ENCODE measurements at regions not wholly inside any gene's neighbourhood (a gene's known extent, or its start where the extent isn't known, plus 50 kb on each side); places are given as distances from the start of the nearest gene placed in this dataset.

DNA sequence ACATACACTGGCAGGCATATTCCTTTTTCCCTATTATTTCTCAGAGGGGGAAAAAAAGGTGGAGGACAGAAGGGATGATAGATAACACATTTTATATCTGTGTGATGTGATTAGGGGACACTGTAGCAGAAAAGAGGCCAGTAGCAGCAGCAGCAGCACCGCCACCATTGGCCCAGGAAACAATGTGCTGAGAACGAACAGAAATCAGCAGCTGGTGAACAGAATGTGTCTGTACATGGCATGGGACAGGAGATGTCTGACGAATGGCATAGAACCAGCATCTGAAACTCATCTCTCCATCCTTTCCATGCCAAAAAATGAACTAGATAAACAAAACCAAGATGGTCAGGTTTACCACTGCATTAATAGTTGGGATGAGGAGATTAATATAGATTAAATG lies 936.1 kb upstream of the ACVR2A start:
- no peak for DNase-seq (ENCODE audit: low read depth)
- no peak overlapping the region for H3K4me3 ChIP-seq (ENCODE audit: control insufficient read depth, low read depth, low read length)
- TF ChIP-seq, protein P1, sequence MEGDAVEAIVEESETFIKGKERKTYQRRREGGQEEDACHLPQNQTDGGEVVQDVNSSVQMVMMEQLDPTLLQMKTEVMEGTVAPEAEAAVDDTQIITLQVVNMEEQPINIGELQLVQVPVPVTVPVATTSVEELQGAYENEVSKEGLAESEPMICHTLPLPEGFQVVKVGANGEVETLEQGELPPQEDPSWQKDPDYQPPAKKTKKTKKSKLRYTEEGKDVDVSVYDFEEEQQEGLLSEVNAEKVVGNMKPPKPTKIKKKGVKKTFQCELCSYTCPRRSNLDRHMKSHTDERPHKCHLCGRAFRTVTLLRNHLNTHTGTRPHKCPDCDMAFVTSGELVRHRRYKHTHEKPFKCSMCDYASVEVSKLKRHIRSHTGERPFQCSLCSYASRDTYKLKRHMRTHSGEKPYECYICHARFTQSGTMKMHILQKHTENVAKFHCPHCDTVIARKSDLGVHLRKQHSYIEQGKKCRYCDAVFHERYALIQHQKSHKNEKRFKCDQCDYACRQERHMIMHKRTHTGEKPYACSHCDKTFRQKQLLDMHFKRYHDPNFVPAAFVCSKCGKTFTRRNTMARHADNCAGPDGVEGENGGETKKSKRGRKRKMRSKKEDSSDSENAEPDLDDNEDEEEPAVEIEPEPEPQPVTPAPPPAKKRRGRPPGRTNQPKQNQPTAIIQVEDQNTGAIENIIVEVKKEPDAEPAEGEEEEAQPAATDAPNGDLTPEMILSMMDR (IDR thresholded peaks at IDR 0.05; ENCODE audit: control insufficient read depth, insufficient read depth, low read depth, low read length, missing control alignments) = no peak

DNA sequence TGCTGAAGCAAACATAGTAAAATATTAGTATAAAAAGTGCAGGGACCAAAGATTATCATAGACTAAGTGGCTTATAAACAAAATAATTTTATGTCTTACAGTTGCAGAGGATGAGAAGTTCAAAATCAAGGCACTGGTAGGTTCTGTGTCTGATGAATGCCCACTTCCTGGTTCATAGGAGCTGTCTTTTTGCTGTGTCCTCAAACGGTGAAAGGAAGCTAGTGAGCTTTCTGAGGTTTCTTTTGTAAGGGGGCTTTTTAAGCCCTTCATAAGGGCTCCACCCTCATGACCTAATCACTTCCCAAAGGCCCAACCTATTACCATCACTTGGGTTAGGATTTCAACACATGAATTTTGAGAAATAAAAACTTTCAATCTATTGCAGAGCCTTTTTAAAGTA lies 946.7 kb upstream of the ACVR2A start:
- no peak for DNase-seq (ENCODE audit: low read depth)
- no peak overlapping the region for H3K4me3 ChIP-seq (ENCODE audit: control insufficient read depth, low read depth, low read length)
- TF ChIP-seq, protein P1 (IDR thresholded peaks at IDR 0.05; ENCODE audit: control insufficient read depth, insufficient read depth, low read depth, low read length, missing control alignments) = no peak

DNA sequence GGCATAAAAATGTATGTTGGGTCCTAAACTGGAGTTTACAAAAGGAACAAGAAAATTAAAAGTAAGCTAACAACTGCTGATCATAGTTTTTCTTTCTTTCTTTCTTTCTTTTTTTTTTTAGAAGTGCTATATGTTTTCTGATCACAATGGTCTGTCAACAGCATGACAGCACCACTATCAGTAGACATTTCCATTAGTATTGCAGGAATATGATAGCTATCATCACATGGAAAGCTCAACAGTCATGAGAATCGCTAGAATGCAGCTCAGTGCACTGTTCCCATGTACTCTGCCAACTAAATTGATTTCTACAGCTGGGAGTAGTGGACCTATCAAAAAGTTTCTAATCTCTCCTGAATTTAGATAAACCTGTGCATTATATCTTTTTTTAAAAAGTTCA lies 950.3 kb upstream of the ACVR2A start:
- TF ChIP-seq, protein P1 (IDR thresholded peaks at IDR 0.05; ENCODE audit: control insufficient read depth, insufficient read depth, low read depth, low read length, missing control alignments) = no peak
- H3K4me3 ChIP-seq (ENCODE audit: control insufficient read depth, low read depth, low read length) = no peak overlapping the region
- no peak for DNase-seq (ENCODE audit: low read depth)

DNA sequence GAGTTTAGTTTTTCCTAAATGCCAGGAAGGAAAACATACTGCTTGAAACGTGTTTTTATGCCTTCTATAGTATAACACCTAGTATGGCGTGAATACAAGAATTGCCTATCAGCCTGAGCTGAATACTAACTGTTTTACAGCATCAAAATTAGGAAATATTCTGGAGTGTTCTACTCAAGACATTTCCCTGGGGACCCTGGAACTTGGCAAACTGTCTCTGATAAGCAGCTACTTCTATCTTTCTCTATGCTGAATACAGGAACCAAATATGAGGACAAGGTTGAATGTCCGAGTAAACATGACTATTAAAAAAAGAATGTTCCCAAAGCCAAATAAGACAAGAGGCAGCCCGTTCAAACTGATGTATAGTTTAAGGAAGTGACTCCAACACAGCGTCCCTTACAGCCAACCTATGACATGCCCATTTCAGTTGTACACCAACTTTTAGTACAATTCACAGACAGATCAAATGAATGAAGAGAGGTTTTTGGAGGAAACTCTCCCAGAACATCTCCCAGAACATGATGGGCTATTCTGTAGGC lies 951.3 kb upstream of the ACVR2A start:
- no peak for DNase-seq (ENCODE audit: low read depth)
- H3K4me3 ChIP-seq (ENCODE audit: control insufficient read depth, low read depth, low read length) = no peak overlapping the region
- TF ChIP-seq, protein P1 (IDR thresholded peaks at IDR 0.05; ENCODE audit: control insufficient read depth, insufficient read depth, low read depth, low read length, missing control alignments) = no peak

DNA sequence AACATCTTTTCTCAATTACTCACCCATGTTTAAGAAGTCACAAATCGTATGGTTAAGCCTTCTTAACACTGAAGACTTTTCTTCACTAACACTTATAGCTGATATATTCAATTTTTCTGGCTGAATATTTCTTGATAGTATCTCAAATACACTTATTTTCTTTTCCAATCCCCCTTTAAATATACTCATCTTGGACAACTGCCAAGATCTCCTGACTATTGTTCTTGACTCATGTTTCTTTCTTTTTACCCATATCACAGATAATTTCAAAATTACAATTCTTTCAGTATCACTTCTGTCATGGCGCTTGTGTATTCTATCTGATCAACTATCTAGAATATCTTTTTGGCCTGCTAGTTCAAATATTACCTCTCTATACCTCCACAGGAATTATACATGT lies 954.3 kb upstream of the ACVR2A start:
- TF ChIP-seq, protein P1 (IDR thresholded peaks at IDR 0.05; ENCODE audit: control insufficient read depth, insufficient read depth, low read depth, low read length, missing control alignments) = no peak
- no peak for DNase-seq (ENCODE audit: low read depth)
- no peak overlapping the region for H3K4me3 ChIP-seq (ENCODE audit: control insufficient read depth, low read depth, low read length)

DNA sequence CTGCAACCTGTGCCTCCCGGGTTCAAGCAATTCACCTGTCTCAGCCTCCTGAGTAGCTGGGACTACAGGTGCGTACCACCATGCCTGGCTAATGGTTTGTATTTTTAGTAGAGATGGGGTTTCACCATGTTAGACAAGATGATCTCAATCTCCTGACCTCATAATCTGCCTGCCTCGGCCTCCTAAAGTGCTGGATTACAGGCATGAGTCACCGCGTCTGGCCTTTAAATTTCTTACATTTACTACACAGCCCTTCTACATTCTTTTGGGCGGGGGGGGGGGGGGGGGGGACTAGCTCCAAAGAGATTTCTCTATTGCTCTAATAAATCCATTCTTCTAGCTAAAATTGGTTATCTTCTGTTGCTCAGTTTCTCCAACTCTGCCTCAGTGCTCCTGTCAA lies 964.9 kb upstream of the ACVR2A start:
- no peak overlapping the region for H3K4me3 ChIP-seq (ENCODE audit: control insufficient read depth, low read depth, low read length)
- TF ChIP-seq, protein P1 (IDR thresholded peaks at IDR 0.05; ENCODE audit: control insufficient read depth, insufficient read depth, low read depth, low read length, missing control alignments) = no peak
- no peak for DNase-seq (ENCODE audit: low read depth)

DNA sequence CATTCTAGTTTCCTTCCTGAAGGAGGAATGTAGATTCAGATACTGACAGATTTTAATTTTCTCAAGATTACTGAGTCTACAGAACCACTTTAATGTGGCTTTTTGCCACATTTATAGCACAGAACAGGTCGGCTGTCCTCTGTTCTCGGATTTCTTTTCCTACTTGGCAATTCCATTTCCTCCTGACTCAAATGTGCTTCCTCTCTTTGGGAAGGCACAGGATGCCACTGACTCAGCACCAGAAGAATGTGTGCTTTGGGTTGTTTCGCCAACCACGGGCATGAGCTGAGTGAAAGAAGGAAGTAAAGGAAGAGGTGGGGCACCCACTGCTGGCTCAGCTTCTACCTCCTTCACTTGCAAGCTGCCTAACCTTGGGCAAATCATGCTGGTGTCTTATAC lies 970.6 kb upstream of the ACVR2A start:
- H3K4me3 ChIP-seq (ENCODE audit: control insufficient read depth, low read depth, low read length) = no peak overlapping the region
- no peak for DNase-seq (ENCODE audit: low read depth)
- TF ChIP-seq, protein P1 (IDR thresholded peaks at IDR 0.05; ENCODE audit: control insufficient read depth, insufficient read depth, low read depth, low read length, missing control alignments) = no peak
